IMR-90 (cell line): ENCODE measurements at regions not wholly inside any gene's neighbourhood (a gene's known extent, or its start where the extent isn't known, plus 50 kb on each side); places are given as distances from the start of the nearest gene placed in this dataset.

Experiments used
- NFE2L2 ChIP-seq: fragments of 150-350 bp; IDR thresholded peaks from 2 replicates; pipeline ENCODE4 v1.6.1; 2016; ENCODE audit warnings: low read depth, mild to moderate bottlenecking, low read length
- POLR2A ChIP-seq: IDR thresholded peaks from 2 replicates; pipeline ENCODE4 v1.6.1; 2012; ENCODE audit warnings: mild to moderate bottlenecking, low read depth, low read length
- RAD21 ChIP-seq: IDR thresholded peaks from 2 replicates; pipeline ENCODE4 v1.6.1; 2012; ENCODE audit warnings: low read length, improper control_type of control experiment
- RCOR1 ChIP-seq: IDR thresholded peaks from 2 replicates; pipeline ENCODE4 v1.6.1; 2012; ENCODE audit warnings: mild to moderate bottlenecking, low read length, improper control_type of control experiment; ENCODE audit not compliant: insufficient replicate concordance
- USF2 ChIP-seq: fragments of 150-350 bp; IDR thresholded peaks from 2 replicates; pipeline ENCODE4 v1.6.1; 2017; ENCODE audit warnings: mild to moderate bottlenecking, antibody characterized with exemption, low read length, low read depth

DNA sequence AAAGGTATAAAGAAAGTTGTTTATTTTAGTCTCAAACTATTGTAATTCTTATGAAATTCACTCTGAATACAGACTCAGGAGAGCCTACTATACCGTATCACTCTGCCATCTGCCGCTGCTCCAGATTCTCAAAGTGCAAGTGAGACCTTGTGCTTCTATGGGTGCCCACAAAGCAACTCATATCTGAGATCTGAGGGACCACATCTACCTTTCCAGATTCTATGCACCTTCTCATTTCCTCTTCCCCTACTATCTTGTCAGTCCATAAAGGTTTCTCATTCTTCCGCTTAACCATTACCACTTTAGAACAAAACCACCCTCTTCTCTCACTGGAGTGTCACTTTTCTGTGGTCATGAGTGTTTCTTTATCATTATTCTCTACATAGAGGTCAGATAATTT, 1236.9 kb downstream of the DIAPH3 start:
- TF ChIP-seq RAD21, result no peak
- TF ChIP-seq POLR2A, result no peak
- TF ChIP-seq NFE2L2, result no peak
- no peak for TF ChIP-seq RCOR1
- TF ChIP-seq USF2, result no peak
